ENCODE measurements at regions not wholly inside any gene's neighbourhood (a gene's known extent, or its start where the extent isn't known, plus 50 kb on each side); places are given as distances from the start of the nearest gene placed in this dataset.

GRCh38 chr7:112395411-112395810 lies 54.8 kb upstream of the IFRD1 start:
- in situ Hi-C loops (cut with HindIII; ENCODE audit: low sequenced_read_pairs): no loop called here

GRCh38 chr7:112395893-112396292 lies 54.4 kb upstream of the IFRD1 start:
- in situ Hi-C loops (cut with HindIII; ENCODE audit: low sequenced_read_pairs): no loop called here

- in situ Hi-C loops (cut with HindIII; ENCODE audit: low sequenced_read_pairs): no loop called here
Measured at GRCh38 chr7:112398534-112398933, 51.7 kb upstream of the IFRD1 start.

- in situ Hi-C loops (cut with HindIII; ENCODE audit: low sequenced_read_pairs): no loop called here
Measured at GRCh38 chr7:112399501-112399900, 50.8 kb upstream of the IFRD1 start.

GRCh38 chr7:112400141-112400540 lies 50.1 kb upstream of the IFRD1 start:
- in situ Hi-C loops (cut with HindIII; ENCODE audit: low sequenced_read_pairs): loop anchor here (25.0 kb wide), 1 partner anchor 638 kb away; no protein-coding TSS in a partner anchor
